GM18519 (cell line): ENCODE measurements at regions not wholly inside any gene's neighbourhood (a gene's known extent, or its start where the extent isn't known, plus 50 kb on each side); places are given as distances from the start of the nearest gene placed in this dataset.
"Not testable (repeated sequence)": the region's sequence is repeated elsewhere in the genome, so short reads cannot be mapped to it uniquely, and the experiment has no call there.

Experiments
- ATAC-seq: cut with Tn5 transposase; IDR thresholded peaks from one replicate; pipeline ENCODE4 v1.9.1; 2021; ENCODE audit warnings: mild to moderate bottlenecking, moderate library complexity; ENCODE audit not compliant: unreplicated experiment, low FRiP score

DNA sequence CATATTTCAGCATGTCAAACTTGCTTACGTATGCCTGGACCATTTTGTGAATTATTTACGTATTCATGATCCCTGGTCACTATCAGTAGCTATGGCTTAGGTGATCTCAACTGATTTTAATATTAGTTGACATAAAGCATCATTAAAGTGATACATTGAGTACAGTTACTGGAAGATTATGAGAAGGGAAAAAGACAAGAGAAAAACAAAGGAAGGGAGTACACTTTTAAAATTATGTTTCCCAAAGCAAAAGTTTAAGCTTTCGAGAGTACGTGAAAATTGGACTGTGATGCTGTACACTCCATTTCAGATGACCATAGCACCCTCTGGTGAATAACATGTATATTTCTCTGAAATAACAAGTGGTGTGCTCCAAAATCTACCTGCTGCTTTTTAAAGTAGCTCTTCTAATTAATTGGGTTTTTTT is 215.0 kb upstream of the HSF2 start:
- no peak for ATAC-seq

DNA sequence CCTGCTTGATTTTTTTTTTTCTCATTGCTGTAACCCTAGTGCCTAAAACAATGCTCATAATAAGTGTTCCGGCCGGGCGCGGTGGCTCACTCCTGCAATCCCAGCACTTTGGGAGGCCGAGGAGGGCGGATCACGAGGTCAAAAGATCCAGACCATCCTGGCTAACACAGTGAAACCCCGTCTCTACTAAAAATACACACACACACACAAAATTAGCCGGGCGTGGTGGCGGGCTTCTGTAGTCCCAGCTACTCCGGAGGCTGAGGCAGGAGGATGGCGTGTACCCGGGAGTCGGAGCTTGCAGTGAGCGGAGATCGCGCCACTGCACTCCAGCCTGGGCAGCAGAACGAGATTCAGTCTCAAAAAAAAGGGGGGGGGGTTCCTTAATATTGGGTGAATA is 214.0 kb upstream of the HSF2 start:
- ATAC-seq: not testable (repeated sequence)

GRCh38 chr6:122187186-122187585 is 212.3 kb upstream of the HSF2 start:
- no peak for ATAC-seq

GRCh38 chr6:122198922-122199321 is 200.5 kb upstream of the HSF2 start:
- no peak for ATAC-seq

GRCh38 chr6:122200440-122200839 is 199.0 kb upstream of the HSF2 start:
- no peak for ATAC-seq

GRCh38 chr6:122202576-122203137 is 196.8 kb upstream of the HSF2 start:
- ATAC-seq: no peak

DNA sequence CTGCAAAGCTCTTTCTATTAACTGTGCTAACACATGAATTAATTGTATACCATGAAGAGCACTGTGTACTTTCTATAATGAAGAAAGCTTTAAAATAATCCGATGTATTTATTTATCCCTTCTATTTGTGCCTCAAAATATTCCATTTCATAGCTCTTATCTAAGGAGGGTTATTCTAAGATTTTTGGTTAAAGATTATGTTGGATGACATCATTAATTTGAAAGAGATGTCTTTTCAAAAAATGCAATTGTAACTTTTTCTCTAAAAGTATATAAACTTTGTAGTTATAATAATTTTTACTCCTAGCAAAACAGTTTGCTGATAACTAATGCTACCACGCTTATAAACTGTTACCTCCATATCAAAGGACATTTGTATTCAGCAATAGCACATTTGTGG is 192.4 kb upstream of the HSF2 start:
- ATAC-seq: no peak

DNA sequence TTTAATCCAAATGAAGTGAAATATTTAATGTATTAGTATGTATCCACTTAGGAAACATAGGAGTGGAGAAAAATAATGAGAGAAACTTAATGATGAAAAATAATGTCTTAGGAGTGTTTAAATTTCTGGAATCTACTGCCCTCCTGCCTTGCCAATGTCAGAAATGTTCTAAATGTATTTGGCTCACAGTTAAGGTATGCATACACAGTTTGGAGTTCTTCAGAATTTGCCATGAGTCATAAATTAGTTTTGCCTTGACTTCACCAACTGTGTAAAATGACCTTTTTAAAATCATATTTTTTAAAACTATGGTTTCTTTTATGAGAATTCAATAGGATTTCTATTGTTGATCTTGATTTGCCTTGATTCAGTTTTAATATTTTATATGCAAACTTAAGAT is 191.7 kb upstream of the HSF2 start:
- ATAC-seq: no peak

- no peak for ATAC-seq
Measured at GRCh38 chr6:122214605-122215318, 184.7 kb upstream of the HSF2 start.

DNA sequence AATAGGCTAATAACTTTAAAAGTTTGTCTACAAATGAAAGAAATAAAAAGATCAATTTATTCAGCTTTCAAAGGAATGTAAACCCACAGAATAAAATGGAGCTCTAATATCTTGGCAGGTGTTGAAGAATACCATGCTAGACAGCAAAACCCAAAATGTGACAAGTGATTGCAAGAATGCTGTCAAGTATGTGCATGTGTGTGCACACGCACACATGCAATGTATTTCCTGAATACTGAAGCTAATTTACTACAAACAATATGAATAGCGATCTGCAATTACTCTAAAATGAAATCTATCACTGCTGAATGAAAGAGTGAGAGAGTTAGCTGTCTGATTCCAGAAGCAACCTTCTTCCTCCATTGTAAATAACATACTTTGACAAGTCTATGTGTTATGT is 179.2 kb upstream of the HSF2 start:
- ATAC-seq: no peak

- no peak for ATAC-seq
Measured at GRCh38 chr6:122222761-122223160, 176.7 kb upstream of the HSF2 start.

- ATAC-seq: no peak
Measured at GRCh38 chr6:122223251-122223650, 176.2 kb upstream of the HSF2 start.

DNA sequence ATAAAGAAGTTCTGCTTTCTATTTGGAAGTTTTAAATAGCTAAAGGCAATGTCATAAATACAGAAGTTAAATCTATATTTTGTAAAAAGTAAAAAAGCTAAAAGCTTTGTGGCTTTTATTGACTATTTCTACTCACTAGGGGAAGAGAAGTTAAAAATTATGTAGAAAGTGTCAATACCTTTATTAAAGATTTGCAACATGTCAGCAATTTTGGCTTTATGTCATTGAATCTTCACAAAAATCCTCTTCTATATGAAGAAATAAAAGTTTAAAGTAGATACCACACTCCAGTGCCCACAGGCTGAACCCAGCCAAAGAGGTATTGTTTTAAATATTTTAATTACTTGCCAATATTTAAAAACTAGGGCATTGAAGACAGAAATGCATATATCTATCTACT is 160.6 kb upstream of the HSF2 start:
- no peak for ATAC-seq

DNA sequence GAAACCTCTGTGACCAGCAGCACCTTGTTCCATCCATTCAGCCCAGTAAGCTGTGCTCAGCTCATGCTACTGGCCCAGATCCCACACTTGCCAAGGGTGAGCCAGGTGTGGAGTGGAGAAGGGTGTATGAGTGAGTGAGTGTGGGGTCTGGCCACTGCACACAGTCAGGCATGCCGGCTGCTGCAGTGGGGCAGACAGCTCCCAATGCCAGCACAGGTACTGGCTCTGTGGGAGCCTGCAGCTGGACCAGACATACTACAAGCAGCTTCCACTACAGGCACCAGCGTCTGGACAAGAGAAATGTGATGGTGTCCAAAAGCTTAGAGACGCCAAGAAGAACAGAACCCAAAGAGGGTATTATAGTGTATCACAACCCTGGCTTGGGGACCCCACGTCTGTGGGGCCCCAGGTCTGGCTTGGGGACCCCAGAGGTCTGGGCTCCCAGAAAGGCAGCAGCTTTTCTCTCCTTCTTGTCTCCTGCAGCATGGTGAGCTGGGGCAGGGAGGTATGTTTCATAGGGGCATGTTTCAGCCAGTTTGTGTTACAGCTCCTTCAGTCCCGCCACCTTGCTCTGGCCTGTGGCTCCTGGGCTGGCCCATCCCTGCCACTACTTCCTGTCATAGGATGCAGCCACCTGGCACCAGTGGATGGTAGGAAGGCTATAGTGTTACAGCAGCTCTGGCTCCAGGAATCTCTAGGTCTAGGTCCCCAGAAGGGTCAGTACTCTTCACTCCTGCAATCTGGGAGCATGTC is 152.4 kb upstream of the HSF2 start:
- no peak for ATAC-seq

GRCh38 chr6:122248001-122248669 is 151.3 kb upstream of the HSF2 start:
- ATAC-seq: no peak

DNA sequence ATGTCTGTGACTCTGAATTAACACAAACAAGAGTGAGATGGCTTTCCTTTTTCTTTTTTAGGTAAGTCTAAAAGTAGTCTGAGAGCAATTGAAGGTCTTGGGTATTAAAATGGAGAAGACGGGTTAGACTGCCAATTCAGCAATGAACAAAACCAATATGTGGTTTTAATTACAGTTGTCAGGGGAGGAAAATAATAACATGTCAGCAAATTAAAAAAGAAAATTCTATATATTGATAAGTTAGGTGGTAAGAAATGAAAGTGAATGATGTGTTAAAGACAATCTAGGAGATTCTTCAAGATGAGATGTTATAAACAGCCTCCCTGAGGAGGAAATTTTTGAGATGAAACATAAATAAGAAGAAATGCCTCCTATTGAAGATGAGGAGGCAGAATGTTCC is 150.6 kb upstream of the HSF2 start:
- no peak for ATAC-seq

DNA sequence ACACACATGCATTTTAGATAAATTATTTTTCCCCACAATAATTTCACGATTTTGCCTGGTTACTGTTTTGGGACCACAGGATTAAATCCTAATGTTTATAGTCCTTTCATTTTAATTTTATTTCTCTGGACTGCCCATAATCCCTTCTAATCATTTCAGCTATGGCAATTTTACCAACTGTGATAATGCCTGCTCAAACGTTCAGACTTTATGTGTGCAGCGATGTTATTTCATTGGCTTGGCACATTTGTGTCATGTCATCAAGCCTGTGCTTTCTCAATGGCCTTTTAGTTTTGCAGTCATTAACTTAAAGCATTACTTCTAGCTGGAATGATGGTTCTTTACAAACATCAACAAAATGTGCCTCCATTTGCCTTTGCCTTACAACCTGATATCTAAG is 140.6 kb upstream of the HSF2 start:
- no peak for ATAC-seq

DNA sequence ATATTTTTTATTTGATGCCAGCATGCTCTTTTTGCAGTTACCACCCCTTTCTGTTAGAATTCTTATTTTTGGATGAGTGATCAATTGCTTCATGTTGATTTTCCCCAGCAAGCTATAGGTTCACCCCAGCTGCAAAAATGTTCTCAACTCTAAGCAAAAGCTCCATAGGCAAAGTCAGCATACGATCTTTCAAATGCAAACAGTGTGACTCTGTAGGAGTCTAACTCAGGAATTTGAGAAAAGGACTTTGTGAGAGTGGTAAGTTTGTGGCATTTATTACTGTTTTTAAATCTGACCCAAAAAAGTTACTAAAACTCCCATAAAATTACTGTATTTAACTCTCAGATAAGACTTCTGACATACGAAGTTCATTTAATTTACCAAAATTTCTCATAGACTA is 134.9 kb upstream of the HSF2 start:
- ATAC-seq: no peak

DNA sequence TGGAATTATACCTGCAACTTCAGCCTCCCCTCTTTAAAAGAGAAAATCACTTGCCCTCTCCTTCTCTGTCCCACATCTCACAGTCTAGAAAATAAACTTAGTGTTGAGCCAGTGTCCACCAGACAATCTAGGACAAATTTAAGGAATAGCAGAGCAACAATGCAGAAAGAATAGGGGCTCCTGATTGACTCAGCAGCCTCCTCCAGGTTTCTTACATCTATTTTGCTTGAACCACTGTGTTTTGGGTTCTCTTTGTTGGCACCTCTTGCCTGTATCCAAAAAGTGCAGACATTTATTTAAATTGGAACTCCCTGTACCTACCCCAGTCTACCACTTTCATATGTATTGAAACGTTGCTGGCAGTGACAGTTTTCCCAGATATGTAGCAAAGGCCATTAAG is 133.7 kb upstream of the HSF2 start:
- no peak for ATAC-seq

DNA sequence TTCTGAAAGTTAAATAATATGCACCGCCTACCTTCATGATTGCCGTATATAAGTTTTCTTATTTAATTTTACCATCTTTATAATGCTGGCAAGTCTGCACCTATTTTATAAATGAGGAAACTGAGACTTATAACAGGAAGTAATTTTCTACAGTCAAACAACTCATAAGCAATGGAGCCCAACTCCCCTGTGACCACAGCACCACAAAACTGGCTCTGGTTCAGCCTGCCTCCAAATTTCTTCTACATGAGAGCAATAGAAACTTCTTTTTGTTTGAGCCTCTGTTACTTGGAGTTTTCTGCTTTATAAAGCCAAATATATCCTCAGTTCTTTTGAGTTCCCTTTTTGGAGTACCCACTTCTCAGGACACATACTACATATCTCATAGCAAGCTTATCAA is 131.1 kb upstream of the HSF2 start:
- no peak for ATAC-seq

- no peak for ATAC-seq
Measured at GRCh38 chr6:122276637-122277036, 122.8 kb upstream of the HSF2 start.
